HL-60 (cell line): ENCODE measurements at regions not wholly inside any gene's neighbourhood (a gene's known extent, or its start where the extent isn't known, plus 50 kb on each side); places are given as distances from the start of the nearest gene placed in this dataset.

Experiments
- DNase-seq, 2 experiments: peaks; one replicate each; pipeline ENCODE4 v3.0.0-alpha.2; 2010 to 2020; ENCODE audit warnings: low read depth in 1 of 2, low spot score in 1 of 2
- H3K27ac ChIP-seq: fragments of 250-450 bp; sonication (Bioruptor Pico); replicated peaks from 2 replicates; pipeline ENCODE4 v1.5.1; 2020; ENCODE audit warnings: mild to moderate bottlenecking, moderate library complexity
- H3K27me3 ChIP-seq: fragments of 250-450 bp; sonication (Bioruptor Pico); 2 replicates; pipeline ENCODE4 v1.5.1; 2021; ENCODE audit warnings: mild to moderate bottlenecking, moderate library complexity; ENCODE audit not compliant: insufficient read depth, poor library complexity, severe bottlenecking
- H3K4me3 ChIP-seq: replicated peaks from 2 replicates; pipeline ENCODE4 v1.5.1; 2011; ENCODE audit warnings: mild to moderate bottlenecking, control low read depth, low read length; ENCODE audit not compliant: insufficient read depth
- CTCF ChIP-seq: IDR thresholded peaks from one replicate; pipeline ENCODE4 v1.5.1; 2011; ENCODE audit warnings: low read length, control low read depth, inconsistent platforms; ENCODE audit not compliant: insufficient read depth
- GABPA ChIP-seq: IDR thresholded peaks from 2 replicates; pipeline ENCODE4 v1.6.1; 2012; ENCODE audit warnings: low read depth
- POLR2AphosphoS5 ChIP-seq: IDR thresholded peaks from 2 replicates; pipeline ENCODE4 v1.6.1; 2012; ENCODE audit warnings: low read depth
- REST ChIP-seq: IDR thresholded peaks from 2 replicates; pipeline ENCODE4 v1.6.1; 2012; ENCODE audit warnings: low read depth; ENCODE audit not compliant: insufficient replicate concordance
- SPI1 ChIP-seq: IDR thresholded peaks from 2 replicates; pipeline ENCODE4 v1.6.1; 2012; ENCODE audit warnings: low read depth, mild to moderate bottlenecking, borderline replicate concordance

- Histone ChIP-seq H3K4me3 (no peak overlapping the region), H3K27me3 (no peaks in the 10 kb centered on the region), H3K27ac (no peak overlapping the region)
- TF ChIP-seq SPI1 (no peak), CTCF (no peak), POLR2AphosphoS5 (no peak), REST (no peak), GABPA (no peak)
- DNase-seq = no peak
Measured at GRCh38 chr3:144369129-144369879, 397.7 kb downstream of the DIPK2A start.

GRCh38 chr3:144375088-144375487, 403.5 kb downstream of the DIPK2A start:
- TF ChIP-seq CTCF = no peak
- no peak for TF ChIP-seq REST
- no peak for TF ChIP-seq SPI1
- no peak for TF ChIP-seq GABPA

GRCh38 chr3:144380849-144381248, 409.2 kb downstream of the DIPK2A start:
- TF ChIP-seq SPI1 = no peak
- no peak for TF ChIP-seq CTCF
- TF ChIP-seq POLR2AphosphoS5 = no peak
- TF ChIP-seq GABPA = no peak
- TF ChIP-seq REST = no peak
- Histone ChIP-seq H3K27me3 (no peaks in the 10 kb centered on the region), H3K4me3 (no peak overlapping the region), H3K27ac (no peak overlapping the region)
- no peak for DNase-seq

More at GRCh38 chr3:144375088-144375487, 403.5 kb downstream of the DIPK2A start:
- no peak overlapping the region for H3K27ac ChIP-seq
- no peak overlapping the region for H3K4me3 ChIP-seq
- DNase-seq = no peak
- no peaks in the 10 kb centered on the region for H3K27me3 ChIP-seq
